Left lung (tissue), 4 donors: ENCODE measurements at regions not wholly inside any gene's neighbourhood (a gene's known extent, or its start where the extent isn't known, plus 50 kb on each side); places are given as distances from the start of the nearest gene placed in this dataset.
A peak's percentile ranks its signal among the peaks of the same experiment; 100 is the strongest.

Experiments used
- ATAC-seq: fragments of 200-7000 bp; cut with Tn5 transposase; one replicate; pipeline ENCODE4 v1.9.1; 2020; ENCODE audit warnings: moderate library complexity
- DNase-seq, 4 donors: peaks; one replicate each; pipeline ENCODE4 v3.0.0-alpha.2; 2013 to 2020
- H3K27ac ChIP-seq, 2 donors: fragments of 200-600 bp; sonication (generic) in 1 of 2; one replicate each; pipeline versions ENCODE4 v1.5.0 to v1.8.0; 2020 to 2021
- H3K27me3 ChIP-seq, 2 donors: fragments of 200-600 bp; sonication (generic) in 1 of 2; one replicate each; pipeline versions ENCODE4 v1.5.0 to v1.8.0; 2020 to 2021
- H3K36me3 ChIP-seq, 2 donors: fragments of 200-600 bp; sonication (generic) in 1 of 2; one replicate each; pipeline versions ENCODE4 v1.5.0 to v1.8.0; 2020 to 2021
- H3K4me1 ChIP-seq, 2 donors: fragments of 200-600 bp; one replicate each; pipeline ENCODE4 v1.8.0; 2021
- H3K4me3 ChIP-seq, 2 donors: fragments of 200-600 bp; sonication (generic) in 1 of 2; one replicate each; pipeline versions ENCODE4 v1.5.0 to v1.8.0; 2020 to 2021; ENCODE audit warnings: mild to moderate bottlenecking in 1 of 2
- H3K9me3 ChIP-seq, 2 donors: fragments of 200-600 bp; sonication (generic) in 1 of 2; one replicate each; pipeline versions ENCODE4 v1.5.0 to v1.8.0; 2020 to 2021
- CTCF ChIP-seq, 2 donors: fragments of 200-600 bp; sonication (generic) in 1 of 2; IDR thresholded peaks; one replicate each; pipeline versions ENCODE4 v1.5.0 to v1.8.0; 2021; ENCODE audit warnings: antibody characterized with exemption in 2 of 2
- intact Hi-C, 2 donors: fragments of 100-400 bp; cut with DNase I; formaldehyde crosslinking; loops; one replicate each; pipeline versions ENCODE4 v1.11.2 to v1.14.2; 2022
- donor health status: DM: no; HTN: yes; CAD: no.
- donor health status: DM: no; HTN: no; CAD: no.

- ATAC-seq (no peak), DNase-seq (no peak)
- Histone ChIP-seq H3K9me3 (no peaks in the 10 kb centered on the region), H3K4me1 (no peaks in the 10 kb centered on the region), H3K4me3 (no peak overlapping the region), H3K27ac (no peak overlapping the region), H3K36me3 (no peaks in the 10 kb centered on the region), H3K27me3 (no peaks in the 10 kb centered on the region)
- intact Hi-C loops: no loop called here
- no peak for TF ChIP-seq CTCF (IDR thresholded peaks at IDR 0.05)
Measured at GRCh38 chr3:4150816-4151215, 152.4 kb upstream of the SETMAR start.

- Histone ChIP-seq H3K4me1 (no peaks in the 10 kb centered on the region), H3K27me3 (no peaks in the 10 kb centered on the region), H3K27ac (no peak overlapping the region), H3K9me3 (no peaks in the 10 kb centered on the region), H3K36me3 (no peaks in the 10 kb centered on the region), H3K4me3 (no peak overlapping the region)
- DNase-seq: no peak
- intact Hi-C loops: no loop called here
- ATAC-seq: no peak
- TF ChIP-seq CTCF (IDR thresholded peaks at IDR 0.05): no peak
Measured at GRCh38 chr3:4151859-4152258, 151.3 kb upstream of the SETMAR start.

GRCh38 chr3:4153771-4154170 lies 149.4 kb upstream of the SETMAR start:
- H3K27ac ChIP-seq: no peak overlapping the region
- DNase-seq (no peak), ATAC-seq (no peak)
- intact Hi-C loops: no loop called here
- no peak for TF ChIP-seq CTCF (IDR thresholded peaks at IDR 0.05)
- no peaks in the 10 kb centered on the region for H3K9me3 ChIP-seq
- H3K4me1 ChIP-seq: no peaks in the 10 kb centered on the region
- no peaks in the 10 kb centered on the region for H3K36me3 ChIP-seq
- no peak overlapping the region for H3K4me3 ChIP-seq
- no peaks in the 10 kb centered on the region for H3K27me3 ChIP-seq

- Histone ChIP-seq H3K4me3 (no peak overlapping the region), H3K27ac (no peak overlapping the region), H3K27me3 (no peaks in the 10 kb centered on the region), H3K9me3 (no peaks in the 10 kb centered on the region), H3K4me1 (no peaks in the 10 kb centered on the region), H3K36me3 (no peaks in the 10 kb centered on the region)
- no peak for DNase-seq
- no peak for ATAC-seq
- TF ChIP-seq CTCF (IDR thresholded peaks at IDR 0.05): no peak
- intact Hi-C loops: no loop called here
Measured at GRCh38 chr3:4158329-4158728, 144.8 kb upstream of the SETMAR start.

GRCh38 chr3:4162096-4162495 lies 141.1 kb upstream of the SETMAR start:
- TF ChIP-seq CTCF (IDR thresholded peaks at IDR 0.05): no peak
- Histone ChIP-seq H3K27me3 (no peaks in the 10 kb centered on the region), H3K4me1 (no peaks in the 10 kb centered on the region), H3K9me3 (no peaks in the 10 kb centered on the region), H3K4me3 (no peak overlapping the region), H3K36me3 (no peaks in the 10 kb centered on the region), H3K27ac (no peak overlapping the region)
- intact Hi-C loops: no loop called here
- ATAC-seq: peak; percentile 60
- peak in 2 of 4 donors; percentile 10 to 46 for DNase-seq
